Medulla oblongata (tissue), 1 donor: ENCODE measurements at regions not wholly inside any gene's neighbourhood (a gene's known extent, or its start where the extent isn't known, plus 50 kb on each side); places are given as distances from the start of the nearest gene placed in this dataset.

Experiments
- DNase-seq: peaks from one replicate; pipeline ENCODE4 v3.0.0-alpha.2; 2015; ENCODE audit errors: extremely low spot score

DNA sequence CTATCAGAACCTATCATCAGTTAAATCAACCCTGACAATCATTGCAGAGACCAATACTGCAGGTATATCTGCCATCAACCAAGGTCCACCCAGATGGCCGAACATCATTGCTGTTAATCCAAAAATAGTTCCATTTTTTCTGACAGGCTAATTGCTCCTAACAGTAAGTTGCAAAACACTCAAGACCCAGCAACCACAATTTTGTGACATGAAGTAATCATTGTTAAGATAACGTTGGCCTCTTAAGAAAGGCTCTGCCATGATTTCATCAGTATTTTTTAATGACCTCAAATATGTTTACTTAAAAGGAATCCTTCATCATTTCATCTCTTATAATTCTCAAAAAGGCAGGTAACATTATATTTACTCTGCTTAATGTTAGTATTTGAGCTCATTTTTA lies 553.4 kb upstream of the POM121L12 start:
- DNase-seq, result no peak

- DNase-seq, result no peak
Observed at GRCh38 chr7:52481571-52481970, 553.9 kb upstream of the POM121L12 start.

DNA sequence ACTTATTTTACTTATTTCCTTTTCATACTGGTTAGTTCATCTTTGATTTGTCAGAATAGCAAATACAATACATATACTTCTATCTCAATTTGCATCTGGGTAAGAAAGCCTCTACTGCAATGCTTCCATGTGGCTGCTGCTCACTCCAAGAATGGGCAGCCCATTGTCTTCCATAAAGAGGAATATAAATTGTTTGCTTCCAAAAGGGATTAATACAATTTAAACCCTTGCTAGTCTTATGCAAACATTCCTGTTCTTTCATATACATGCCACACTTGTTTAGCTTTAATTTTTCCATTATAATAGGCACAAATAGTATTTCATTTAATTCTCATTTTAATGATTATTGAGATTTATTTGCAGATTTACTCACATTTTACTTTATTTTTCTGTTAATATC lies 555.4 kb upstream of the POM121L12 start:
- DNase-seq, result no peak

DNA sequence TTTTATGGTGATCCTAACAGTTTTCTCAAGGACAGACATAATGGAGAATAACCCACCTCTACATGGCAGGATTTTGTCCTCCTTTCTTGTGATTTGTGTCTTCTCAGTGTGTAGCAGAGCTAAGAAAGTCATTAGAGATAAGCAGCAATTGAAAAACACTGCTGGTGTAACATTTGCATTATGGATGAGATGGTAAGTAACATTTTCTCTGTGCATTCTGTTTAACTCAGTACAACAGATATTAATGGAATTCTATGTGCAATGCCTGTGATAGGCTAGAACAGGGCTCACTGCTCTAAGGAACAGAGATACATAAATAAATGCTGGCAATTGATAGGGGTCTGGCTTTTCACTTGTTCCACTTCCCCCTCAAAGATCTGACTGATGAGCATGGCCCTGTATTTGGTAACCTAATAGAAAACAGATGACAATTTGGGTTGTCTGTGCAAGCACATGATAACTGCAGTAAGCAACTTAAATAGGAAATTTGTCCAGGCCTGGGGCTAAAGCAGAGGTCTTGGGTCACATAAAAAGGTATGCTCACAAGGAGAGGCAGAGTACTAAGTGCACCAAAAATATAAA lies 560.3 kb upstream of the POM121L12 start:
- no peak for DNase-seq

DNA sequence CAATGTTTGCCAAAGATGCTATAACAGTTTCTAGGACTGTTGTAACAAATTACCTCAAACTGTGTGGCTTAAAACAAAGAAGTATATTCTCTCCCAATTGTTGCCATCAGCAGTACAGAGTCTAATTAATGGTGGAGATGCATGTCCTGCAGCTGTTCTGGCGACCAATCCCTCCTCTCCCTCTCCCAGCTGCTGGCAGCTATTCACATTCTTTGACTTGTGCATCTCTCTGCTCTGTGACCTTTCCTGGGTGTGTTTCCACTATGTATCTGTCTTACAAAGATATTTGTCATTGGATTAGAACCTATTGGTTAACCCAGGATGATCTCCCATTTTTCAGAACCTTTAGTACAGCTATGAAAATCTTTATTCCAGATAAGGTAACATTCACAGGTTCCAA lies 561.7 kb upstream of the POM121L12 start:
- no peak for DNase-seq

- no peak for DNase-seq
Observed at GRCh38 chr7:52472006-52472620, 563.3 kb upstream of the POM121L12 start.

GRCh38 chr7:52465216-52465615 lies 570.2 kb upstream of the POM121L12 start:
- no peak for DNase-seq

DNA sequence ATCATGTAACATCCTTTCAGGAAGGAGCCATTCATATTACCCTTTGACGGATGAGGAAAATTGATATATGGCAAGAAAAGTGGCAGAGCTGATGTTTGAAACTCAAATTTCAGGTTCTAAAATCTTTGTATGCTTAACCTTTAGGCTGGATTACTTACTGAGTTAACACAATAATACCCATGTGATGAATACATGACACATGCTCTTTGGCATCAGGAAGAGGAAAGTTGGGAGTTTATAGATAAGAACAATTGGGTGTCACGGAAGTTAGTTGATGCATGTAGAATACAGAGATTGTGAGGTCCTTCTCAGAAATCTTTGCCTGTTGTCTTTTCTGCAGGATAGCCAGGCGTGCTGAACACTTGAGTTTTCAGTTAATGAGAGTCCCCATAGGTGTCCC lies 572.1 kb upstream of the POM121L12 start:
- DNase-seq, result no peak

GRCh38 chr7:52462474-52462873 lies 573.0 kb upstream of the POM121L12 start:
- DNase-seq, result no peak

- DNase-seq, result no peak
Observed at GRCh38 chr7:52455571-52455970, 579.9 kb upstream of the POM121L12 start.

DNA sequence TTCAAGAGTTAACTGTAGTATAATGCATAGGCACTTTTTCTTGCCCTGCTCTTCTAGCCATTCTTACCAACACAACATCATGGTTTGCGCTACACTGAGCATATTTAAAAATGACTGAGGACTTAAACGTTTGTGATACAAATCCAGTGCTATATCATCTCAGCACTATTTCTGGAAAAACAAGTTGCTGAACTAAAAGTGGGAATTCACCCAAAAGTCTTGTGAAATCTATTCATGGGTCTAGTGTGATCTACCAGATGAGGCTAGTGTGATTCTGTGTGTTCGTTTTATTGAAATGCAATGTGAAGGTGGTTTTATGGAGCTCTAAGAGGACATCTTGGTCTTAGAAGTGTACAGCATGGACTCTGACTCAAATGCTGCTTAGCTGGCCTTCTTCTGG lies 584.6 kb upstream of the POM121L12 start:
- DNase-seq, result no peak

- DNase-seq, result no peak
Observed at GRCh38 chr7:52447581-52448180, 587.8 kb upstream of the POM121L12 start.

GRCh38 chr7:52436278-52436677 lies 599.2 kb upstream of the POM121L12 start:
- peak; percentile 42 for DNase-seq

DNA sequence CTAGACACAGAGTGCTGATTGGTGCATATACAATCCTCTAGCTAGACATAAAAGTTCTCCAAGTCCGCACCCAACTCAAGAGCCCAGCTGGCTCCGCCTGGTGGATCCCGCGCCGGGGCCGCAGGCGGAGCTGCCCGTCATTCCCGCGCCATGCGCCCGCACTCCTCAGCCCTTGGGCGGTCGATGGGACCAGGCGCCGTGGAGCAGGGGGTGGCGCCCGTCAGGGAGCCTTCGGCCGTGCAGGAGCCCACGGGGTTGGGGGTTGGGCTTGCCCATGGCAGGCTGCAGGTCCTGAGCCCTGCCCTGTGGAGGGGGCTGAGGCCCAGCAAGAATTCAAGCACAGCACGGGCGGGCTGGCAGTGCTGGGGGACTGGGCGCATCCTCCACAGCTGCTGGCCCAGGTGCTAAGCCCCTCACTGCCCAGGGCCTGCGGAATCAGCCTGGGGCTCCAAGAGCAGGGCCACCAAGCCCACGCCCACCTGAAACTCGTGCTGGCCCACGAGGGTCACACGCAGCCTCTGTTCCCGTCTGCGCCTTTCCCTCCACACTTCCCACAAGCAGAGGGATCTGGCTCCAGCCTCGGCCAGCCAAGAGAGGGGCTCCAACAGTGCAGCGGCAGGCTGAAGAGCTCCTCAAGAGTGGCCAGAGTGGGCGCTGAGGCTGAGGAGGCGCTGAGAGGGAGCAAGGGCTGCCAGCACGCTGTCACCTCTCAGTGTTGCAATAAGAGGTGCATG lies 604.2 kb upstream of the POM121L12 start:
- no peak for DNase-seq

GRCh38 chr7:52423251-52423650 lies 612.2 kb upstream of the POM121L12 start:
- peak; percentile 9 for DNase-seq

DNA sequence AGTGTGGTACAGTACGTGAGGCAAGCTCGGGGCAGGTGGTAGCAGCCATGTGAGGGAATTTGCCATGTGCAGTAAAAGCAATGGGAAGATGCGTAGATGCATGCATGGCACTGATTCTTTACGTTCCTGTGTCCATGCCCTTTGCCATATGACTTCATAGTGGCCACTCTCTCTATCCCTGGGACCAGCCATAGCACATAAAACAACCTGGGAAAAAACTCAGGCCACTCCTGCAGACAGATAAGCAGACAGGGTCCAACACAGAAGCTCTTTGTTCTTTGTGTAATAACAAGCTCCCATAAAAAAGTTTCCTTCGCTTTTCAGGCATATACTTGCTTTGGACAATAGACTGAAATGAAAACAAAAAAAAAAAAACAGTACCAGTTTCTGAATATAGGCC lies 622.4 kb upstream of the POM121L12 start:
- DNase-seq, result no peak

- no peak for DNase-seq
Observed at GRCh38 chr7:52410032-52410431, 625.4 kb upstream of the POM121L12 start.

- no peak for DNase-seq
Observed at GRCh38 chr7:52406808-52407207, 628.6 kb upstream of the POM121L12 start.

DNA sequence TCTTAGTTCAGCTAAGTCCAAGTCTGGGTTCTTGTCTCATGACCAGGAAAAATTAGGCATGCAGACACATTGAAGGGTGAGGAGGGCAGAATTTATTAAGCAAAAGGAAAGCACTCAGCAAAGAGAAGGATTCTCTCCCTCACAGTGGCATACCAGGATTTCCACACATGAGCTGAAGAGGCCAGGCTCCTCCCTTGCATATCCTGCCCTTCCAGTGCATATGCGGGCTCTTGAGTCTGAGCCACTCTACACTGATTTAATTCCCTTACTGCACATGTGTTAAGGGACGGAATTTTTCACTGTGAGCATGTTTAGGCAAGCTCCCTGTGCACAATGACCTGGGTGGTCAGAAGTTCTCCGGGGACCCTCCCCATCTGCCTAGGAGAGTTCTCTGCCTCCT lies 652.7 kb upstream of the POM121L12 start:
- no peak for DNase-seq

GRCh38 chr7:52369922-52370321 lies 665.5 kb upstream of the POM121L12 start:
- no peak for DNase-seq

GRCh38 chr7:52365349-52365748 lies 670.1 kb upstream of the POM121L12 start:
- DNase-seq, result no peak

DNA sequence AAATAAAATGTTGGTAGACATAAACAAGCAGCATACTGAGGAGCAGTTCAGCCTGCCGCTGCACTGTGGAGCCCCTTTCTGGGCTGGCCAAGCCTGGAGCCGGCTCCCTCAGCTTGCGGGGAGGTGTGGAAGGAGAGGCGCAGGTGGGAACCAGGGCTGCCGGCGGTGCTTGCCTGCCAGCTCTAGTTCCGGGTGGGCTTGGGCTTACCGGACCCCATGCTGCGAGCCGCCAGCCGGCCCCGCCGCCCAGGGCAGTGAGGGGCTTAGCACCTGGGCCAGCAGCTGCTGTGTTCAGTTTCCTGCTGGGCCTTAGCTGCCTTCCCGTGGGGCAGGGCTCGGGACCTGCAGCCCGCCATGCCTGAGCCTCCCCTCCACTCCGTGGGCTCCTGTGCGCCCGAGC lies 672.9 kb upstream of the POM121L12 start:
- no peak for DNase-seq

GRCh38 chr7:52360541-52360940 lies 674.9 kb upstream of the POM121L12 start:
- DNase-seq, result no peak
